Esophagus muscularis mucosa (tissue), 3 donors: ENCODE measurements at regions not wholly inside any gene's neighbourhood (a gene's known extent, or its start where the extent isn't known, plus 50 kb on each side); places are given as distances from the start of the nearest gene placed in this dataset.

Experiments used
- POLR2A ChIP-seq: fragments of 450-650 bp; IDR thresholded peaks from one replicate; pipeline ENCODE4 v1.6.1; 2017; ENCODE audit warnings: antibody characterized with exemption, moderate library complexity, mild to moderate bottlenecking, low read depth
- TF ChIP-seq, protein P1 (sequence below), 3 experiments: fragments of 200-600 bp in 2 of 3; fragments of 450-650 bp in 1 of 3; sonication (generic) in 2 of 3; IDR thresholded peaks; one replicate each; pipeline ENCODE4 v1.5.1; 2017 to 2019; ENCODE audit warnings: antibody characterized with exemption in 3 of 3, mild to moderate bottlenecking in 2 of 3, moderate library complexity in 1 of 3

DNA sequence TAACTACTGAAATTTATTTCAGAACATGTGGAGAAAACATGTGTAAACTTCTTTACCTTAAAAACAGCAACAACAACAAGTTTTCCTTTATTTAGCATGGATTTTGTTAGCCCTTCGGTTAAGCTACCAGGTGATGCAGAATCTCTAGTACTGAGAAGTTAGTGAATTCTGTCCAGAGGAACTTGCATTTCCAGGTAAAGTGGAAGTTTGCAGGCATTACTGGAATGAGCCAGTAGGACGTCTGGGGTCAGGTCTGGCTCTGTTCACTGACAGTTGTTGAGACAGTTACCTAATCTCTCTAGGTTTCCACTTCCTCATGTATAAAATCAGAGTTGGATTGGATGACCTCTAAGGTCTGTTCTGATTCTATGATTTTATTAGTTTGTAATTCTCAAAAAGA lies 244.3 kb downstream of the OLFM4 start:
- TF ChIP-seq POLR2A, result no peak
- TF ChIP-seq, protein P1, sequence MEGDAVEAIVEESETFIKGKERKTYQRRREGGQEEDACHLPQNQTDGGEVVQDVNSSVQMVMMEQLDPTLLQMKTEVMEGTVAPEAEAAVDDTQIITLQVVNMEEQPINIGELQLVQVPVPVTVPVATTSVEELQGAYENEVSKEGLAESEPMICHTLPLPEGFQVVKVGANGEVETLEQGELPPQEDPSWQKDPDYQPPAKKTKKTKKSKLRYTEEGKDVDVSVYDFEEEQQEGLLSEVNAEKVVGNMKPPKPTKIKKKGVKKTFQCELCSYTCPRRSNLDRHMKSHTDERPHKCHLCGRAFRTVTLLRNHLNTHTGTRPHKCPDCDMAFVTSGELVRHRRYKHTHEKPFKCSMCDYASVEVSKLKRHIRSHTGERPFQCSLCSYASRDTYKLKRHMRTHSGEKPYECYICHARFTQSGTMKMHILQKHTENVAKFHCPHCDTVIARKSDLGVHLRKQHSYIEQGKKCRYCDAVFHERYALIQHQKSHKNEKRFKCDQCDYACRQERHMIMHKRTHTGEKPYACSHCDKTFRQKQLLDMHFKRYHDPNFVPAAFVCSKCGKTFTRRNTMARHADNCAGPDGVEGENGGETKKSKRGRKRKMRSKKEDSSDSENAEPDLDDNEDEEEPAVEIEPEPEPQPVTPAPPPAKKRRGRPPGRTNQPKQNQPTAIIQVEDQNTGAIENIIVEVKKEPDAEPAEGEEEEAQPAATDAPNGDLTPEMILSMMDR (IDR thresholded peaks at IDR 0.05), result no peak
